Activated CD4-positive, alpha-beta T cell treated with anti-CD3 and anti-CD28 coated beads, Interleukin-2, amount 10 ng/mL, durations not matched to agents 7 days and 5 days (primary cell): ENCODE measurements at regions not wholly inside any gene's neighbourhood (a gene's known extent, or its start where the extent isn't known, plus 50 kb on each side); places are given as distances from the start of the nearest gene placed in this dataset.
"Not testable (repeated sequence)": the region's sequence is repeated elsewhere in the genome, so short reads cannot be mapped to it uniquely, and the experiment has no call there.

ENCODE experiments used
- CTCF ChIA-PET: fragments of 350-600 bp; sonication (Branson Sonifier 250); formaldehyde crosslinking; loops from one replicate; lab custom pipeline; 2021; ENCODE audit warnings: antibody characterized with exemption; lab: Charles Lee
- POLR2A ChIA-PET: fragments of 350-600 bp; sonication (Branson Sonifier 250); formaldehyde crosslinking; loops from one replicate; lab custom pipeline; 2021; ENCODE audit warnings: antibody characterized with exemption; lab: Charles Lee
- DNase-seq: peaks from one replicate; pipeline ENCODE4 v3.0.0-alpha.2; 2020
- H3K27ac Mint-ChIP-seq: one replicate; pipeline ENCODE4 v1.8.0; 2021; ENCODE audit warnings: mild to moderate bottlenecking, moderate library complexity, mixed read lengths
- H3K27me3 Mint-ChIP-seq: one replicate; pipeline ENCODE4 v1.8.0; 2021; ENCODE audit warnings: mixed read lengths
- H3K36me3 Mint-ChIP-seq: one replicate; pipeline ENCODE4 v1.8.0; 2021; ENCODE audit warnings: low read depth, mixed read lengths
- H3K4me1 Mint-ChIP-seq: one replicate; pipeline ENCODE4 v1.8.0; 2021; ENCODE audit warnings: mixed read lengths
- H3K4me3 Mint-ChIP-seq: one replicate; pipeline ENCODE4 v1.8.0; 2021; ENCODE audit warnings: mild to moderate bottlenecking, moderate library complexity, mixed read lengths
- H3K9me3 Mint-ChIP-seq: one replicate; pipeline ENCODE4 v1.8.0; 2021; ENCODE audit warnings: mixed read lengths

GRCh38 chr13:58680115-58680514 is 1048.6 kb downstream of the PCDH17 start:
- Mint-ChIP-seq H3K36me3 (no peaks in the 10 kb centered on the region), H3K9me3 (peaks cover 8% of the 10 kb centered on the region), H3K27ac (no peak overlapping the region), H3K4me3 (no peak overlapping the region), H3K4me1 (no peaks in the 10 kb centered on the region), H3K27me3 (no peaks in the 10 kb centered on the region)
- POLR2A ChIA-PET: no interaction called here
- CTCF ChIA-PET: no interaction called here
- no peak for DNase-seq

GRCh38 chr13:58682616-58683015 is 1051.1 kb downstream of the PCDH17 start:
- POLR2A ChIA-PET: no interaction called here
- Mint-ChIP-seq H3K4me3 (no peak overlapping the region), H3K27ac (no peak overlapping the region), H3K4me1 (no peaks in the 10 kb centered on the region), H3K36me3 (no peaks in the 10 kb centered on the region), H3K27me3 (no peaks in the 10 kb centered on the region), H3K9me3 (peaks cover 8% of the 10 kb centered on the region)
- DNase-seq: no peak
- CTCF ChIA-PET: no interaction called here

- no peak overlapping the region for H3K27ac Mint-ChIP-seq
- no peaks in the 10 kb centered on the region for H3K27me3 Mint-ChIP-seq
- H3K4me1 Mint-ChIP-seq: no peaks in the 10 kb centered on the region
- POLR2A ChIA-PET: no interaction called here
- no peak overlapping the region for H3K4me3 Mint-ChIP-seq
- no peak for DNase-seq
- peaks cover 7% of the 10 kb centered on the region for H3K9me3 Mint-ChIP-seq
- CTCF ChIA-PET: no interaction called here
- no peaks in the 10 kb centered on the region for H3K36me3 Mint-ChIP-seq
Measured at GRCh38 chr13:58687148-58687547, 1055.6 kb downstream of the PCDH17 start.

- Mint-ChIP-seq H3K36me3 (no peaks in the 10 kb centered on the region), H3K4me1 (no peaks in the 10 kb centered on the region), H3K27me3 (no peaks in the 10 kb centered on the region), H3K9me3 (no peaks in the 10 kb centered on the region), H3K27ac (no peak overlapping the region), H3K4me3 (no peak overlapping the region)
- ChIA-PET POLR2A (no interaction called here), CTCF (no interaction called here)
- no peak for DNase-seq
Measured at GRCh38 chr13:58698531-58698930, 1067.0 kb downstream of the PCDH17 start.

- no peak overlapping the region for H3K4me3 Mint-ChIP-seq
- H3K36me3 Mint-ChIP-seq: no peaks in the 10 kb centered on the region
- peaks cover 8% of the 10 kb centered on the region for H3K9me3 Mint-ChIP-seq
- no peak overlapping the region for H3K27ac Mint-ChIP-seq
- H3K4me1 Mint-ChIP-seq: no peaks in the 10 kb centered on the region
- ChIA-PET CTCF (no interaction called here), POLR2A (no interaction called here)
- DNase-seq: no peak
- H3K27me3 Mint-ChIP-seq: no peaks in the 10 kb centered on the region
Measured at GRCh38 chr13:58704953-58705352, 1073.4 kb downstream of the PCDH17 start.

- H3K36me3 Mint-ChIP-seq: no peaks in the 10 kb centered on the region
- POLR2A ChIA-PET: no interaction called here
- peaks cover 8% of the 10 kb centered on the region for H3K9me3 Mint-ChIP-seq
- DNase-seq: no peak
- CTCF ChIA-PET: no interaction called here
- no peak overlapping the region for H3K4me3 Mint-ChIP-seq
- no peaks in the 10 kb centered on the region for H3K27me3 Mint-ChIP-seq
- no peaks in the 10 kb centered on the region for H3K4me1 Mint-ChIP-seq
- H3K27ac Mint-ChIP-seq: no peak overlapping the region
Measured at GRCh38 chr13:58706421-58706820, 1074.9 kb downstream of the PCDH17 start.

- Mint-ChIP-seq H3K4me3 (no peak overlapping the region), H3K36me3 (no peaks in the 10 kb centered on the region), H3K27ac (no peak overlapping the region), H3K9me3 (peaks cover 11% of the 10 kb centered on the region), H3K4me1 (no peaks in the 10 kb centered on the region), H3K27me3 (no peaks in the 10 kb centered on the region)
- CTCF ChIA-PET: no interaction called here
- POLR2A ChIA-PET: no interaction called here
- no peak for DNase-seq
Measured at GRCh38 chr13:58712191-58712590, 1080.6 kb downstream of the PCDH17 start.

GRCh38 chr13:58714016-58714415 is 1082.5 kb downstream of the PCDH17 start:
- CTCF ChIA-PET, H3K36me3 Mint-ChIP-seq, DNase-seq, H3K4me3 Mint-ChIP-seq, H3K27me3 Mint-ChIP-seq, POLR2A ChIA-PET, H3K9me3 Mint-ChIP-seq, H3K4me1 Mint-ChIP-seq, H3K27ac Mint-ChIP-seq: not testable (repeated sequence)

GRCh38 chr13:58721273-58721672 is 1089.7 kb downstream of the PCDH17 start:
- Mint-ChIP-seq H3K4me1 (no peaks in the 10 kb centered on the region), H3K36me3 (no peaks in the 10 kb centered on the region), H3K27me3 (no peaks in the 10 kb centered on the region), H3K9me3 (no peaks in the 10 kb centered on the region), H3K27ac (no peak overlapping the region), H3K4me3 (no peak overlapping the region)
- POLR2A ChIA-PET: no interaction called here
- no peak for DNase-seq
- CTCF ChIA-PET: no interaction called here

GRCh38 chr13:58728126-58728525 is 1096.6 kb downstream of the PCDH17 start:
- ChIA-PET CTCF (no interaction called here), POLR2A (no interaction called here)
- peaks cover 4% of the 10 kb centered on the region for H3K9me3 Mint-ChIP-seq
- no peak overlapping the region for H3K4me3 Mint-ChIP-seq
- no peak for DNase-seq
- no peaks in the 10 kb centered on the region for H3K27me3 Mint-ChIP-seq
- no peaks in the 10 kb centered on the region for H3K36me3 Mint-ChIP-seq
- H3K4me1 Mint-ChIP-seq: no peaks in the 10 kb centered on the region
- H3K27ac Mint-ChIP-seq: no peak overlapping the region

- CTCF ChIA-PET: no interaction called here
- no peak for DNase-seq
- peaks cover 4% of the 10 kb centered on the region for H3K9me3 Mint-ChIP-seq
- H3K27me3 Mint-ChIP-seq: no peaks in the 10 kb centered on the region
- no peak overlapping the region for H3K27ac Mint-ChIP-seq
- H3K4me3 Mint-ChIP-seq: no peak overlapping the region
- no peaks in the 10 kb centered on the region for H3K4me1 Mint-ChIP-seq
- H3K36me3 Mint-ChIP-seq: no peaks in the 10 kb centered on the region
- POLR2A ChIA-PET: no interaction called here
Measured at GRCh38 chr13:58729361-58729760, 1097.8 kb downstream of the PCDH17 start.

- ChIA-PET CTCF (no interaction called here), POLR2A (no interaction called here)
Measured at GRCh38 chr13:58744686-58745085, 1113.1 kb downstream of the PCDH17 start.

GRCh38 chr13:58767566-58767965 is 1136.0 kb downstream of the PCDH17 start:
- H3K4me1 Mint-ChIP-seq: no peaks in the 10 kb centered on the region
- no peaks in the 10 kb centered on the region for H3K9me3 Mint-ChIP-seq
- no peak for DNase-seq
- no peak overlapping the region for H3K4me3 Mint-ChIP-seq
- H3K27me3 Mint-ChIP-seq: no peaks in the 10 kb centered on the region
- no peaks in the 10 kb centered on the region for H3K36me3 Mint-ChIP-seq
- ChIA-PET CTCF (no interaction called here), POLR2A (no interaction called here)
- H3K27ac Mint-ChIP-seq: no peak overlapping the region

More at GRCh38 chr13:58744686-58745085, 1113.1 kb downstream of the PCDH17 start:
- no peak for DNase-seq
- Mint-ChIP-seq H3K4me1 (no peaks in the 10 kb centered on the region), H3K36me3 (no peaks in the 10 kb centered on the region), H3K27me3 (no peaks in the 10 kb centered on the region), H3K9me3 (no peaks in the 10 kb centered on the region), H3K4me3 (no peak overlapping the region), H3K27ac (no peak overlapping the region)

GRCh38 chr13:58773280-58773859 is 1141.8 kb downstream of the PCDH17 start:
- CTCF ChIA-PET: no interaction called here
- Mint-ChIP-seq H3K36me3 (no peaks in the 10 kb centered on the region), H3K27ac (no peak overlapping the region), H3K4me3 (no peak overlapping the region), H3K27me3 (no peaks in the 10 kb centered on the region), H3K4me1 (no peaks in the 10 kb centered on the region), H3K9me3 (peaks cover 3% of the 10 kb centered on the region)
- POLR2A ChIA-PET: no interaction called here
- no peak for DNase-seq
